ENCODE measurements at regions not wholly inside any gene's neighbourhood (a gene's known extent, or its start where the extent isn't known, plus 50 kb on each side); places are given as distances from the start of the nearest gene placed in this dataset.

DNA sequence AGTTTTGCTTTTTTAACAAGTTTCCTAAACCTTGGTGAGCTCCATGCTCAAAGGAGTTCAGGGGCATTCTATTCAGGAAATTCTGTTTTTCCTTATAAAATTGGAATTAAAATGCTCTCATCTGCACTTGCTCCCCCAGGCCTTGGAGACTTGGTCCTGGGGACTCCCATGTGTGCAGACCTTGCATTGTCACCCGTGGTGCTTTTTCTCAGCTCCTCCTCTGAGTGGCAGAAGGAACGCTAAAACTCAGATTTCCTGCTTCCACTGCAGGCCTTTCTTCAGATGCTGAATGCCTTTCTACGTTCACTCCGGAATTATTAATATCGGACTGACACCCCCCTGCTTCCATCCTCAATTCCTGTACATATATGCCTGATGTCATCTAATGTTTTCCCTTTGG is 248.7 kb upstream of the RREB1 start:
- no peaks in the 10 kb centered on the region for H3K4me1 ChIP-seq (ENCODE audit: insufficient read depth, low read length, poor library complexity, severe bottlenecking)
- no peak for DNase-seq (ENCODE audit: low spot score)
- no TSS peak for BruUV-seq (replicated peaks)
- H3K27ac ChIP-seq (ENCODE audit: low read depth, low read length, poor library complexity, severe bottlenecking) = no peak overlapping the region
- H3K4me3 ChIP-seq (ENCODE audit: low read depth, low read length, poor library complexity, severe bottlenecking) = no peak overlapping the region
- intact Hi-C loops (cut with micrococcal nuclease; ENCODE audit: unreplicated experiment) = no loop called here
- H3K9me3 ChIP-seq (ENCODE audit: low read length) = no peaks in the 10 kb centered on the region
- TF ChIP-seq CTCF (conservative IDR thresholded peaks at IDR 0.05; ENCODE audit: low read length) = no peak
- no peak for TF ChIP-seq EZH2phosphoT487 (IDR thresholded peaks at IDR 0.05; ENCODE audit: borderline replicate concordance, low read depth, low read length)
- H3K9me2 ChIP-seq (ENCODE audit: insufficient read depth, low read length) = no peaks in the 10 kb centered on the region
- H2AFZ ChIP-seq (ENCODE audit: low read length) = no peak overlapping the region
- no peaks in the 10 kb centered on the region for H3K79me2 ChIP-seq (ENCODE audit: insufficient read depth, low read depth, low read length)
- ChIA-PET CTCF (ENCODE audit: unreplicated experiment) (no interaction called here), POLR2A (no interaction called here)
- H4K20me1 ChIP-seq (ENCODE audit: insufficient read depth, low read length) = no peaks in the 10 kb centered on the region
- no peaks in the 10 kb centered on the region for H3K36me3 ChIP-seq (ENCODE audit: insufficient read depth, low read length)
- H3K4me2 ChIP-seq (ENCODE audit: low read length) = no peak overlapping the region

GRCh38 chr6:6859722-6860121 is 248.0 kb upstream of the RREB1 start:
- BruUV-seq (replicated peaks) = no TSS peak
- no peak for DNase-seq (ENCODE audit: low spot score)
- intact Hi-C loops (cut with micrococcal nuclease; ENCODE audit: unreplicated experiment) = no loop called here
- Histone ChIP-seq H3K9me3 (ENCODE audit: low read length) (no peaks in the 10 kb centered on the region), H3K27ac (ENCODE audit: low read depth, low read length, poor library complexity, severe bottlenecking) (no peak overlapping the region), H3K36me3 (ENCODE audit: insufficient read depth, low read length) (no peaks in the 10 kb centered on the region), H3K9me2 (ENCODE audit: insufficient read depth, low read length) (no peaks in the 10 kb centered on the region), H3K4me1 (ENCODE audit: insufficient read depth, low read length, poor library complexity, severe bottlenecking) (no peaks in the 10 kb centered on the region), H2AFZ (ENCODE audit: low read length) (no peak overlapping the region), H3K79me2 (ENCODE audit: insufficient read depth, low read depth, low read length) (no peaks in the 10 kb centered on the region), H4K20me1 (ENCODE audit: insufficient read depth, low read length) (no peaks in the 10 kb centered on the region), H3K4me3 (ENCODE audit: low read depth, low read length, poor library complexity, severe bottlenecking) (no peak overlapping the region), H3K4me2 (ENCODE audit: low read length) (no peak overlapping the region)
- TF ChIP-seq EZH2phosphoT487 (IDR thresholded peaks at IDR 0.05; ENCODE audit: borderline replicate concordance, low read depth, low read length) = no peak
- TF ChIP-seq CTCF (conservative IDR thresholded peaks at IDR 0.05; ENCODE audit: low read length) = no peak
- CTCF ChIA-PET (ENCODE audit: unreplicated experiment) = no interaction called here
- POLR2A ChIA-PET = interaction anchor here (0.6 to 1.0 kb wide), 3 partner anchors 9 to 1282 kb away, joined by 3 to 4 read pairs (median 3); no protein-coding TSS in a partner anchor

DNA sequence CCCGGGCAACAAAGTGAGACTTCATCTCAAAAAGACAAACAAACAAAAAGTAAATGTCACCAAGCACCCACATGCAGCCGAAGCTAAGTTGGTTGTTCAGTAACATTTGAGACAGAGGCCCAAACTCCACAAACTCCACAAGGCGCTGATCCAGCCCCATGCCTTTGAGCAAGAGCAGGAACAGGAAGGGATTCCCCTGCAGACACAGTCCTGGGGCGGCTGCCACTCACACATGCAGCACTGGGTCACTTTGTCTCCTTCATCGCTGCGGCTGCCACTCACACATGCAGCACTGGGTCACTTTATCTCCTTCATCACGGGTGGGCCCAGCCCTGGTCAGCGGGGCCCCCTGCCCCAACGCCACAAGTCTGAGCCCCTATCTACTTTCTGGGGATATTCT is 246.9 kb upstream of the RREB1 start:
- Histone ChIP-seq H3K27ac (ENCODE audit: low read depth, low read length, poor library complexity, severe bottlenecking) (no peak overlapping the region), H2AFZ (ENCODE audit: low read length) (no peak overlapping the region), H3K36me3 (ENCODE audit: insufficient read depth, low read length) (no peaks in the 10 kb centered on the region), H3K4me2 (ENCODE audit: low read length) (no peak overlapping the region), H3K9me2 (ENCODE audit: insufficient read depth, low read length) (no peaks in the 10 kb centered on the region), H3K4me3 (ENCODE audit: low read depth, low read length, poor library complexity, severe bottlenecking) (no peak overlapping the region), H3K4me1 (ENCODE audit: insufficient read depth, low read length, poor library complexity, severe bottlenecking) (no peaks in the 10 kb centered on the region), H4K20me1 (ENCODE audit: insufficient read depth, low read length) (no peaks in the 10 kb centered on the region), H3K9me3 (ENCODE audit: low read length) (no peaks in the 10 kb centered on the region), H3K79me2 (ENCODE audit: insufficient read depth, low read depth, low read length) (no peaks in the 10 kb centered on the region)
- intact Hi-C loops (cut with micrococcal nuclease; ENCODE audit: unreplicated experiment) = no loop called here
- BruUV-seq (replicated peaks) = no TSS peak
- TF ChIP-seq EZH2phosphoT487 (IDR thresholded peaks at IDR 0.05; ENCODE audit: borderline replicate concordance, low read depth, low read length) (no peak), CTCF (conservative IDR thresholded peaks at IDR 0.05; ENCODE audit: low read length) (no peak)
- POLR2A ChIA-PET = interaction anchor here (0.6 to 1.0 kb wide), 4 partner anchors 10 to 517 kb away, joined by 3 to 5 read pairs (median 3); no protein-coding TSS in a partner anchor
- DNase-seq (ENCODE audit: low spot score) = no peak
- CTCF ChIA-PET (ENCODE audit: unreplicated experiment) = no interaction called here
